ENCODE measurements at regions not wholly inside any gene's neighbourhood (a gene's known extent, or its start where the extent isn't known, plus 50 kb on each side); places are given as distances from the start of the nearest gene placed in this dataset.
"Not testable (repeated sequence)": the region's sequence is repeated elsewhere in the genome, so short reads cannot be mapped to it uniquely, and the experiment has no call there.

DNA sequence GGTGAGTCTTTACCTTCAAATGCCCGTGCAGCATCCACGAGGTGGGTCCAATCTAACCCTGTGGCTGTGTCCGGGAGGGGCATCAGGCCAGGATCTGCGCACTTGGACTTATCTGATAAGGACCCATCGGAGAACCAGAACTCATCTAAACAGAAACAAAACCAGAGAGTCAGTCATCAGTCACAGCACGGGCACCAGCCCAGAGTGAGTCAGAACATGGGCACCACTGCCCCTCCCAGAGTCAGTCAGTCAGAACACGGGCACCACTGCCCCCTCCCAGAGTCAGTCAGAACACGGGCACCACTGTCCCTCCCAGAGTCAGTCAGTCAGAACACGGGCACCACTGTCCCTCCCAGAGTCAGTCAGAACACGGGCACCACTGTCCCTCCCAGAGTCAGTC is 214.5 kb downstream of the SIPA1L2 start:
- not testable (repeated sequence) for DNase-seq

DNA sequence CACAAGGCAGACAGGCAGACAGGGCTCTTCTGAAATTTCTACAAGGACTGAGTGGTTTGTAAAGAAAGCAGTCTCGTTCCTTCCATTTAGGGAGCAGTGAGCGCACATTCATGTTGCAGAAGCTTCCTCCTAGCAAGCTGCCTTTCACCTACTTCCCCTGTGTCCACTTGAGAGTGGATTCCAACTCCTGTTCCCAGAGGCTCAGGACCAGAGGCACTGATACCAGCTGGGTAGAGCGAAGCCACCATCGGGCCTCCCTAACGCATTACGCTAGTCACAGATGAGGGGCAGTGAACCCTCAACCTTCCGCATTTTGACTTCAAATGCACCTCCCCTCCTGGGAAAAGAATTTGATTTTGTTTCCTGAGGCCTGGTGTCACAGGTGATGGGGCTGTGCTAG is 215.8 kb downstream of the SIPA1L2 start:
- no peak for DNase-seq

- no peak for DNase-seq
Measured at GRCh38 chr1:232413674-232414073, 216.3 kb downstream of the SIPA1L2 start.

DNA sequence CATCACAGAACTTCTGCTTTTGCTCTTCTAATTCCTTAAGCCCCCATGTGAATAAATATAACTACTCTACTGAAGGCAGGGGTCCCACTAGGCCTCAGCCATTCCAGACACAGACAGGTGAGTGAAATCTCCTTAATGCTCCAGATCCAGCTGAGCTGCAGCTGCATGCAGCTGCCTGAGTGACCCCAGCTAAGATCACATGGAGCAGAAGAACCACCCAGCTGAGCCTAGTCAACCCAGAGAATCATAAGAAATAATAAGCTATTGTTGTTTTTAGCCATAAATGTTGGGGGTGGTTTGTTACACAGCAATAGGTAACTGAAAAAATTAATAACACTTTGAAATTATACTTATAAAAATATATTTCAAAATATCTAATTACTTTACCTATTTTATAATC is 220.3 kb downstream of the SIPA1L2 start:
- no peak for DNase-seq

GRCh38 chr1:232407120-232407519 is 222.8 kb downstream of the SIPA1L2 start:
- DNase-seq: no peak

- no peak for DNase-seq
Measured at GRCh38 chr1:232405781-232406180, 224.2 kb downstream of the SIPA1L2 start.

- no peak for DNase-seq
Measured at GRCh38 chr1:232404981-232405731, 224.8 kb downstream of the SIPA1L2 start.

- DNase-seq: no peak
Measured at GRCh38 chr1:232404227-232404626, 225.7 kb downstream of the SIPA1L2 start.

DNA sequence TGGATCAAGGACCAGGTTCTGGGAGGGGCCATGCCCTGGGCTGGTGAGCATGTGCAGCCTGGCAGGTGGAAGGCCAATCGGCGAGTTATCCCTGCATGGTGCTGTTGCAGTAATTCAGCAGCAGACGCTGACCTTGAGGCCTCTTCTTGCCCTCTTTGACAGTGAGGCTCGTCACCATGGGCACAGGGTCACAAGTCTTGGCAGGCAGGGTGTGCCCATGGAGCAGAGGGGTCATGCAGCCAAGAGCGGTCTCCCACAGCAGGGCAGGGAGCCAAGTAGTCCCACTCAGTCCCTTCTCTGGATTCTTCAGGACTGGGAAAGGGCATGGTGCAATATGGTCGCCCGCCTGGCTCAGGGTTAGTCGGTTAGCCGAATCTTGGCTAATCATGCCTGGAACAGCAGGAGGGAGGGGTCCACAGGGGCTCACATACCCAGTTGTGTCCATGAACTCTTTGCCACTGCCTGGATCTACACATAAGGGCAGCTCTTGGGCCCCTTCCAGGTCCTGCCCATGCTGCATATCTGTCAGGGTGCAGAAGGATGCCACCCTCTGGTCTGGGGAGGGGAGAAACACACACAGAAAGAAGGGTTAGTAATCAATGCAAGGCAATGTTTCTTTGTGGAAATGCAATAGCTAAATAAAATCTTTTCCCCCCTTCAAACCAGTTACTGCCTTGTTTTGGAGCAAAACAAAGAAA is 226.8 kb downstream of the SIPA1L2 start:
- DNase-seq: no peak

- DNase-seq: no peak
Measured at GRCh38 chr1:232398823-232399222, 231.1 kb downstream of the SIPA1L2 start.

GRCh38 chr1:232393444-232394146 is 236.3 kb downstream of the SIPA1L2 start:
- DNase-seq: no peak

DNA sequence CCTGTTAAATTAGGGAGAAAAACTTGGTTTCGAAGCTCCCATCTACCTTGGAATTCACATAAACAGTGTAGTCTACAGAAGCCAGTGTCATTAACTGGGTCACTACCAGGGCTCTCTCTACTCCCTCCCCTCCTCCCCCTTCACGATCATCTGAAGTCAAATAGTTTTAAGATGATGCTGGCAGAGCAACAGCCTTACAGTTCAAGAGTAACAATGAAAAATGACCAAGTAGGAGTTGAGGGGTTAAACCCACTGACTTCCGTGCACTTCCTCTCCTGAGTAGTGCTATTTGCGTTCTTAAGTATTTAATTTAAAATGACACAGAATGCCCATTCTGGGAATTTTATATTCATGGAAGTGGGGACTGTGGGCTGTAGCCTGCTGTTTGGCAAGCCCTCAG is 236.9 kb downstream of the SIPA1L2 start:
- DNase-seq: no peak

DNA sequence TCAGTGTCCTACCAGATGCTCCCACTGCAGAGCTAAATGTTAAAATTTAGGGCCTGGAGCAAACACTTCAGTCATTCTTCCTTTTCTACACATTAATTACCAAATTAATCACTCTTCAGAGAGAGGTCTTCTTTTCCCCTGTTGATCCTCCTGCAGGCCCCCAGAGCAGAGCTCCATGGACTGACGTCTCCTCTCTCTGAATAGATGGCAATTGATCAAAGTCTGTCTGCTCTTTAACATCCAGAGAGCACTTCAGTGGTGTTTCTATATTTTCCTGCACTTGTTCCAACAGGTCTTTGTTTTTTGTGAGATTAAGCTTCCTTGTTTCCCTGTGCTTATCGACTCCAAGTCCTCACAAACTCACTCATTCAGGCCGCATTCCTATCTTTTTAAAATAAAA is 239.3 kb downstream of the SIPA1L2 start:
- no peak for DNase-seq

- no peak for DNase-seq
Measured at GRCh38 chr1:232389744-232390143, 240.2 kb downstream of the SIPA1L2 start.

DNA sequence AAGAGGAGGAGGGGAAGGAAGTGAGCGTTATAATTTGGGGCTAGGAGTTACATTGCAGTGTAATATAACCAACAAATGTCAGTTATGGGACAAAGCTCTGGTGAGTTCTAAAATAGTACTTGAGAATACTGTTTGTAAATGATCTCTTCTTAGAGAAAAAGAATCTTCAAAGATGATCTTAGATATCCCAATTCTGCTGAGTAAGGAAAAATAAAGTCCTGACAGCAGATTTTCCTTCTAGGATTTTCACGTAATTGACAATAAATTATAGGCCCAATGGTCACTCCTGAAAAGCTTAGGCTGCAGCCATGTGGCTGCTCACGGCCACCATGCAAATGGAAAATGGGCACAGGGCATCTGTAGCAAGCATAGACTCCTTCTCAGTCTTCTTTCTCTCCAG is 241.6 kb downstream of the SIPA1L2 start:
- no peak for DNase-seq

DNA sequence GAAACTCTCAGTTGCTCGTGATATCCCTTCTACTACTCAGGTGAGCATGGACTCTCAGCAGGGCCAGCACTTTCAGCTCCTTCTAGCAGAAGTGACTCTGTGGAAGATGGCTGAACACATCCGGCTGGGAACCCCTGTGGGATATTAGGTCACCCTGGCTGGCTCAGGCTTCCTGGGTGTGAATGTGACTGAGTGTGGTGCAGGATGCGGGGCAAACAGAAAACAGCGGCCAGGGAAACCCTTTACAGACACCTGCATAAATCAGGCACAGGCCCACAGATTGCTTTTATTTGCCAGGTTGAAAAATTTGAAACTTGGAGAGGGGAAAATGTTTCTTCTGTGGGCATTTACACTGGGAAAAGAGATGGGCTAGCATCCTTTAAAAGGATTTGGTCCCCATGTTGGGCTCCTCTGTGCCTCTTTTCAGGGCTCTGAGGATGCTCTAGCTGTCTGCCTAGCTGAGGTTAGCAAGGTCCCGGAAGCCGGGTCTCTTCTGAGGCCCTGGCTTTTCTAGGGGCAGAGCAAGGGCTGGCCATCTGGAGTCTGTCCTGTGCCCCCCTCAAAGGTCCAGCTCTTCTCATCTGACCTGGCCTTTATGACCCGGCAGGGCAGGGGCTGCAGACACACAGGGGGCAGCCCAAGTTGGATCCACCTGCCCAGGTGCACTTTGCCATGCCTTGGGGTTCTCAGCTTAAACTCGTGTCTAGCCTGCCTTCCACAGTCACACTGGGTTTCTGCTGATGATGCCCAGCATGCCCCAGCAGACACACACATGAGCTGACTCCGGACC is 243.0 kb downstream of the SIPA1L2 start:
- DNase-seq: no peak

GRCh38 chr1:232386294-232386693 is 243.6 kb downstream of the SIPA1L2 start:
- DNase-seq: no peak

- no peak for DNase-seq
Measured at GRCh38 chr1:232385221-232385620, 244.7 kb downstream of the SIPA1L2 start.

DNA sequence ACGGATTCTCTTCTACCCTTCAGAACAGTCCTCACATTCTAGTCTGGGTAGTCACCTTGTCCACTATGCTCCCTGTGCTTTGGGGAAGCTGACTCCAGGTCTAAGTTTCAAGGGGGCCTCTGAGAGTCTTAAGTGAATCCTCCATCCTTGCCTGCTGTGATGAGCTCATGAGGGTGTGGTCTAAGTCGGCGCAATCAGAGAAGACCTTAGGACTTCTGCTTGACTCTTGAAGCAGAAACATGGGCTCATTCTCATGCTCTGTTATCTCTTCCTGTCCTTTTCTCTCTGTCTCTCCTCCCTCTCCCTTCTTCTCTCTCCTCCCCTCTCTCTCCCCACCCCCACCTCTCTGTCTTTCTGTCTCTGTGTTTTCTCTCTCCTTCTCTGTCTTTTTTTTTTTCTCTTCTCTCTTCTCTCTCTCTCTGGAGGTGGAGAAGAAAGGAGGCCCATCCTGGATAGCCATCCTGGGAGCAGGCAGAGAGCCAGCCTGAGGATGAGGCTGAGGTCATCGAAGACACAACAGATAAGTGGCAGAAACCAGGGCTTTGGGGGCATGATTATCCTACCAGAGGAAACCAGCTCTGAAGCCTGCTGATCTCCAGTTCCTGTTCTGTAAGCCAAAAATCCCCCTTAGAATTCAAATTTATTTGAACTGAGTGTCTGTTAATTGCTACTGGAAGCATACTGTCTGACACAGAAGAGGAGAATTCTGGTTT is 245.6 kb downstream of the SIPA1L2 start:
- DNase-seq: no peak

- no peak for DNase-seq
Measured at GRCh38 chr1:232383455-232384123, 246.3 kb downstream of the SIPA1L2 start.

- no peak for DNase-seq
Measured at GRCh38 chr1:232382671-232383070, 247.3 kb downstream of the SIPA1L2 start.
